GM10266 (cell line): ENCODE measurements at regions not wholly inside any gene's neighbourhood (a gene's known extent, or its start where the extent isn't known, plus 50 kb on each side); places are given as distances from the start of the nearest gene placed in this dataset.

ENCODE experiments used
- DNase-seq: peaks from one replicate; pipeline ENCODE4 v3.0.0; 2012; ENCODE audit errors: extremely low spot score
- CTCF ChIP-seq: IDR thresholded peaks from 2 replicates; pipeline ENCODE4 v1.5.1; 2012; ENCODE audit warnings: mild to moderate bottlenecking, low read depth; ENCODE audit not compliant: control insufficient read depth, insufficient read depth; ENCODE audit errors: missing control alignments

GRCh38 chr1:198064181-198064580 lies 92.6 kb upstream of the NEK7 start:
- no peak for TF ChIP-seq CTCF
- no peak for DNase-seq

- no peak for DNase-seq
- TF ChIP-seq CTCF = no peak
Observed at GRCh38 chr1:198068285-198068684, 88.5 kb upstream of the NEK7 start.

- no peak for TF ChIP-seq CTCF
- DNase-seq = no peak
Observed at GRCh38 chr1:198072177-198072576, 84.6 kb upstream of the NEK7 start.

- no peak for DNase-seq
- no peak for TF ChIP-seq CTCF
Observed at GRCh38 chr1:198075296-198075695, 81.5 kb upstream of the NEK7 start.

GRCh38 chr1:198079432-198079951 lies 77.3 kb upstream of the NEK7 start:
- no peak for TF ChIP-seq CTCF
- no peak for DNase-seq

GRCh38 chr1:198082576-198082975 lies 74.2 kb upstream of the NEK7 start:
- DNase-seq = no peak
- no peak for TF ChIP-seq CTCF

GRCh38 chr1:198083549-198083948 lies 73.2 kb upstream of the NEK7 start:
- no peak for DNase-seq

More at GRCh38 chr1:198083549-198083948, 73.2 kb upstream of the NEK7 start:
- TF ChIP-seq CTCF = no peak
